GM21423 (cell line): ENCODE measurements at regions not wholly inside any gene's neighbourhood (a gene's known extent, or its start where the extent isn't known, plus 50 kb on each side); places are given as distances from the start of the nearest gene placed in this dataset.

ENCODE experiments used
- ATAC-seq: cut with Tn5 transposase; IDR thresholded peaks from one replicate; pipeline ENCODE4 v1.9.1; 2021; ENCODE audit warnings: mild to moderate bottlenecking, moderate library complexity; ENCODE audit not compliant: unreplicated experiment

GRCh38 chr5:175056831-175057230 is 332.4 kb downstream of the MSX2 start:
- no peak for ATAC-seq

GRCh38 chr5:175054243-175054642 is 329.9 kb downstream of the MSX2 start:
- ATAC-seq = no peak

- no peak for ATAC-seq
Observed at GRCh38 chr5:175052351-175052750, 328.0 kb downstream of the MSX2 start.

GRCh38 chr5:175047048-175047447 is 322.7 kb downstream of the MSX2 start:
- no peak for ATAC-seq

- ATAC-seq = no peak
Observed at GRCh38 chr5:175045820-175046219, 321.4 kb downstream of the MSX2 start.

GRCh38 chr5:175037820-175038219 is 313.4 kb downstream of the MSX2 start:
- no peak for ATAC-seq

GRCh38 chr5:175035882-175036533 is 311.6 kb downstream of the MSX2 start:
- ATAC-seq = no peak

DNA sequence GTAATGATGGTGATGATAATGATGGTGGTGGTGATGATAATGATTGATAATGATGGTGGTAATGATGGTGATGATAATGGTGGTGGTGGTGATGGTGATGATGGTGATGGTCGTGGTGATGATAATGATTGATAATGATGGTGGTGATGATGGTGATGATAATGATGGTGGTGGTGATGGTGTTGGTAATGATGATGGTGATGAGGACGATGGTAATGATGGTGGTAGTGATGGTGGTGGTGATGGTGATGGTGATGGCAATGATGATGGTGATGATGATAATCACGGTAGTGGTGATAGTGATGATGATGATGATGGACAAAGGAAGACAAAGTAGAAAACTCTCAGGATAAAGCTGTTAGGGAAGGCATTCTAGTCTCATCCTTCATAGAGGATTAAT is 310.5 kb downstream of the MSX2 start:
- no peak for ATAC-seq

DNA sequence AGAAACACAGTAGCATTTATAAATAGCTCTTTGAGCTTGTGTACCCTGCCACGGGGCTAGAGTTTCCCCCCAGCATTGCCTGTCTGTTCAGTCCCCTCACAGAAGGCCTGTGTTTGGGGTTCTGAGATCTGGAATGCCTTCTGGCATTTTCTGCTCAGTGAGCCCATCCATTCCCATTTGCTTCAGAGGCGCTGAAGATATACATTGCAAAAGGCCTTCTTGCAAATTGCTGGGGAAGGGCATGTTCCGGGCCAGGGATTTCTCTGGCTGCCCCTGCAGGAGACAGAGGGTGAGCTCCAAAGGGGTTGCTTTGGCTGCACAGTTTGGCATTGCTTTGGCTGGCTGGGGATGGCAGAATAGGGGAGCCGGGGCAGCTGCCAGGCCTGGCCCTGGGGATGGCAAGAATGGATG is 308.4 kb downstream of the MSX2 start:
- no peak for ATAC-seq

DNA sequence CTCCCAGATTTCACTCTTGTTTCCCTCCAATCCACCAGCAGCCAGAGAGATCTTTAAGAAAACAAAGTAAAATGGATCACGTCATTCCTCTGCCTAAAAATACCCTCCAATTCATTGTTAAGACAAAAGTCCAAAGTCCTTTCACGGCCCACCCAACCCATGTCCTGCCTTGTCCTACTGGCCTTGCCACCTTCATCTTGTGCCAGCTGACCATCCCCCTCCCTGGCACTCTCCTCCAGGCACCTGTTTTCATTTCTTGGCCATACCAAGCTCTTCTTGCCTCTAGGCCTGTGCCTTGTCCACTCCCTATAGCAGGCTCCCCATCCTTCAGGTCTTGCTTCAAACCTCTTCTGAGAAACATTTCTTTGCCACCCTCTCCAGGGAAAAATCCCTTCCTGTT is 307.6 kb downstream of the MSX2 start:
- no peak for ATAC-seq

DNA sequence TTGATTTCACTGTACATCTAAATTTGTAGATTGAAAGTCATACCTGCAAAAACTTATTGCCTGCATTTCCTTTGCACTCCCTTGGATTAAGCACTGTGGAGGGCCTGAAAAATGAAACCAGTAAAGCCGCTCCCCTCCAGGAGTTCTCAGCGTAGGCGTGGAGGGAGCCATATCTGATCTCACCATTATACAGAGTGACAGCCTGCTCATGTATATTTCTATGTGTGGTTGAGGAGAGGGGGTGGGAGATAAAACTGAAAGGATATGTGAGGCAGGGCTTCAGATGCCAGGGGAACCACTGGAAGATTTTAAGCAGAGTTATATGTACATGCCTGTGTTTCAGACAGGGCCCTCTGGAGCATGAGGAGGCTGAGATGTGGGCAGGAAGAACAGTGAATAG is 303.0 kb downstream of the MSX2 start:
- ATAC-seq = no peak

DNA sequence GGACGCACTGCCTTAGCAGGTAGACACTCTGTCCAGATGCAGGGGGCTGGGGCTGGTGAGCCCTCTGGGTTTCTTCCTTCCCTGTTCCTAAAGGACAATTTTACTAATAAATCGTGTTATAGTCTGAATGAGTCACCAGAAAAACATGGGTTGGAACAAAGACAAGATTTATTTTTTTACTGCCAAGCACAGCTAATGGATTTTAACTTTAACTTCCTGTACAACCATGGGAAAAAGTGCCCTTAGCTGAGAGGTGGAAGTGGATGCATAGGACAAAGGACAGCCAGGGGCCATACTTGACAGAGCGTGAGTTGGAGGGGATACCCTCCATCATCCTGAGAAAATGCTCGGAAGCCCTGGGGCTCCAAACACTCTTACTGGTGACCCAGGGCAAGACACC is 300.7 kb downstream of the MSX2 start:
- ATAC-seq = no peak

DNA sequence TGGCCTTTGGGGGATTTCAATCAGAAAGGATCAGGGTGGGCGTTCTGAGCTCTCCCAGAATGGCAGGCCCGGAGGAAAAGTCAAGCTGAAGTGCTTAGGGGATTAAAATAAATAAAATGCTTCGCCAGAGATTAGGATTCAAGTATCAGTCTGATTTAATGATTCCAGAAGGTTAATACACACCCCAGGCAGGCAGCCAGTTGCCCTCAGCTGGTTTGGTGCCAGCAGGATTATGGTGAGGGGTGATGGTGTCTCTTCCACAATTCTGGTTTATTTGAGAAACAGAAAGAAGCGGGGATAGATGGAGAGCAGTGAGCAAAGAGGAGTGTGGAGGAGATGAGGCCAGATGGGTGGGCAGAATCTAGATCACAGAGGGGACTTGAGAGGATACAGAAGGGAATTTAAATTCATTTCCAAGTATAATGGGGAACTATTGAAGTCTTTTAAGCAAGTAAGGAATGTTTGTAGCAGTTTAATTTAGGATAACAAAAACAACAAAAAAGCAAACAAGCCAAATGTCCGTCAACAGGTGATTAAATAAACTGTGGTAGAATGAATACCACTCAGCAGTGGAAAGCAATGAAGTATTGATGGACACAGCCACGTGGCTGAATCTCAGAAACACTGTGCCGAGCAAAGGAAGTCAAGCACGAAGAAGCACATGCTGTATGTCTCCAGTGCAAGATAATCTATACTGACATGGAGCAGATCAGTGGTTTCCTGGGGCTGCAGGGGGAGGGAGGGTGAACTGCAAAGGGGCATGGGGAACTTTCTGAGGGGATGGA is 297.7 kb downstream of the MSX2 start:
- no peak for ATAC-seq

GRCh38 chr5:175021321-175021720 is 296.9 kb downstream of the MSX2 start:
- ATAC-seq = no peak

- no peak for ATAC-seq
Observed at GRCh38 chr5:175015028-175015685, 290.8 kb downstream of the MSX2 start.

DNA sequence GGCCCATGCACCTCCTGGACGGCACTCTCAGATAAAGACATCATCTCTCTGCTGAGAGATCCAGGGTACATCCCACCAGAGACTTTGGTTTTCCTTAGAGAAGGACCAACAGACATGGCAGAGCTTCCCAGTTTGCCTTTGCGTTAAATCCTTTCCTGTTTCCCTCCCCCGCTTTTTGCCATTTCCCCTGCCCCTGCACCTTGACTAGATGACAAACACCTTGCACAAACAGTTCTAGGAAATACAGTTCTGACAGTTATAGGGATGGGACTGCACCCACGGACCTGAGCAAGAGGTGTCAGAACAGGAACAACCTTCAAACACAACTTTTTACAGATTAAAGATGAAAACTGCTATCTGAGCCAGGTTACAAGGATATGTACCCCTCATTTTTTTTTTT is 288.9 kb downstream of the MSX2 start:
- ATAC-seq = no peak

- no peak for ATAC-seq
Observed at GRCh38 chr5:175012267-175012666, 287.9 kb downstream of the MSX2 start.

DNA sequence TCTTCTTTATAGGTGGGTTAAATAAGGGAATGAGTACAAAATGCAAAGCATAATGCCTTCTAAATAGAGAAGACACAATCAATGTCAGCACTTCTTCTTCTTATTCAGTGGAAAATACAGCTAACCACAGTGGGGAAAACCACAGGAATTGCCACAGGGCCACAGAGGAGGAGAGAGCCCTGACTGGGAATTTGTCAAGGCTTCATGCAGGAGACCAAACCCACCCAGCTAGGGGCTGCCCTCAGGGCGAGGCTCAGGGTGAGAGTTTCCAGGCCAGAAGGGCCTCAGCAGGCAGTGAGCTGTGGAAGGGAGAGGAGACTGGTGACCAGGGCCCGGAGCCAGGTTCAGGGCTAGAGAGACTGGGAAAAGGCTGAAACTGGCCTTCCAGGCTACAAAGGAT is 279.1 kb downstream of the MSX2 start:
- ATAC-seq = no peak

DNA sequence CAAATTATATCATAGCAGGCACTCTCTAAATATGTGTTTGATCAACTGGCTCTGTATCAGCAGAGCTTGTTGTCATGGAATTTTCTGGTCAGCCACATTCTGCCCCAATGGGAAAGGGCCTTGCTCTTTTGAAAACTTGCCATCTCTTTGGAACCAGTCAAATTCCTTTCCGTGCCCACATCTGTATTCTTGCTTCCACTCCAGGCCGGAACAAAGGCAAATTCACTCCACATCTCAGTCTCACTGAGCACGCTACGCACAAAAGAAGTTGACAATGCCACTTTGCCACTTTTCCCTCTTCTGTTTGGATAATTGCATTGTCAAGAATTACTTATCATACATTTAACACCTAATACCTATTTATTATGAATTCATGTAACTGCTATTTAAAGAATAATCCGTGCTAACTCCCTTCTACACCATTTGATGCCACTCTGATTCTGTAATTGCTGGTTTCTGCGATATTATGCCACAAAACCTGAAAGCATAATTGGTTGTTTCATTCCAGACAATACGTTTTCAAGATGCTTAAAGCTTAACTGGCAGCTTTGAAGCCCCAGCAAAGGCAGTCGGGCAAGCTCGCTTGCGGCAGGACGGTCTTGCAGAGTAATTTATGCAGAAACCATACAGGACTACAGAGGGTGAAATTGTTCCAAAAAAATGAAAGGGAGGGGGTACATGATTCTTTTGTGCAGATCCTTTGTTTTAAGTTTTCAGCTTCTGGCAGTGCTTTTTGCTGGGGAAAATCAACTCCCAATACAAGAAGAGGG is 277.7 kb downstream of the MSX2 start:
- no peak for ATAC-seq

DNA sequence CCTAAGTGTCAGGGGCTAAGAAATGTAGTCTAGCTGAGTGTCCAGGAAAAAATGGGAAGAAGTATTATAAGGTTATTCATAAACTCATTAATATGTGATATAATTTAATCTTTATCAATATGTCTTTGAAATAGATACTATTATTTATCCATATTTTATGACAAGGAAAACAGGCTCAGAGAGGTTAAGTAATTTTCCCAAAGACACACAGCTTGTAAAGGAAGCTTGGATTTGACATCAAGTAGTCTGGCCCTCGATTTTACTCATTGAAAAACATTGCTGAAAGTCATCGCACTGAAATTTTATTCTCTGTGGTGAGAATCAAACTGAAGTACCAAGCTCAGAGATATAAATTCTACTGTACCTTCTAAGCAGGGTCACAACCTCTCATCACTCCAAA is 276.9 kb downstream of the MSX2 start:
- ATAC-seq = no peak

DNA sequence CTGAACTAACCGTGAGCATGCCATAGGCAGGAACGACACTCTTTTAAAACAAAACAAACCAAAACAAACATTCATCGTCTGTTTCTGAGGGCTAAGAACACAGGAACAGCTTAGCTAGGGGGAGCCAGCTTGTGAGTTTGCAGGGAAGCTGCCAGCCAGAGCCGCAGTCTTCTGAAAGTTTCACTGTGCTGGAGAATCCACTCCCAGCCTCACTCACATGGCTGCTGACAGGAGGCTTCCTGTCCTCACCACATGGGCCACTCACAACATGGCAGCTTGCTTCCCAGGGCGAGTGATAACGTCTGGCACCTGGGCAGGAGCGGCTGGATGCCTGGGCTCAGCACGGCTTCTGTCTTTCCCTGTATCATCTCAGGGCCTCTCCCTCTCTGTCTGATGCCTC is 275.2 kb downstream of the MSX2 start:
- no peak for ATAC-seq
